GOT3 (cell line): ENCODE measurements at regions not wholly inside any gene's neighbourhood (a gene's known extent, or its start where the extent isn't known, plus 50 kb on each side); places are given as distances from the start of the nearest gene placed in this dataset.

Experiments used
- DNase-seq: peaks from one replicate; lab custom pipeline; 2025; ENCODE audit warnings: mixed read lengths; lab: John Stamatoyannopoulos, UW

GRCh38 chr5:3654515-3654914, 58.9 kb downstream of the IRX1 start:
- DNase-seq: no peak

- DNase-seq: no peak
These were observed 61.2 kb downstream of the IRX1 start for GRCh38 chr5:3656803-3657202.

GRCh38 chr5:3657364-3658022, 61.9 kb downstream of the IRX1 start:
- DNase-seq: no peak

- no peak for DNase-seq
These were observed 63.3 kb downstream of the IRX1 start for GRCh38 chr5:3658929-3659328.

GRCh38 chr5:3659907-3660306, 64.3 kb downstream of the IRX1 start:
- no peak for DNase-seq

- DNase-seq: no peak
These were observed 65.0 kb downstream of the IRX1 start for GRCh38 chr5:3660630-3661029.

GRCh38 chr5:3661755-3662296, 66.2 kb downstream of the IRX1 start:
- DNase-seq: no peak

GRCh38 chr5:3662344-3662743, 66.7 kb downstream of the IRX1 start:
- no peak for DNase-seq

GRCh38 chr5:3671337-3671736, 75.7 kb downstream of the IRX1 start:
- no peak for DNase-seq

GRCh38 chr5:3678801-3679200, 83.2 kb downstream of the IRX1 start:
- DNase-seq: no peak

- no peak for DNase-seq
These were observed 85.2 kb downstream of the IRX1 start for GRCh38 chr5:3680821-3681220.

- no peak for DNase-seq
These were observed 88.5 kb downstream of the IRX1 start for GRCh38 chr5:3684118-3684517.

GRCh38 chr5:3684771-3685354, 89.2 kb downstream of the IRX1 start:
- DNase-seq: no peak

- DNase-seq: no peak
These were observed 99.2 kb downstream of the IRX1 start for GRCh38 chr5:3694819-3695218.

- DNase-seq: no peak
These were observed 100.2 kb downstream of the IRX1 start for GRCh38 chr5:3695818-3696217.

GRCh38 chr5:3698412-3698811, 102.8 kb downstream of the IRX1 start:
- no peak for DNase-seq

- no peak for DNase-seq
These were observed 106.1 kb downstream of the IRX1 start for GRCh38 chr5:3701694-3702093.

GRCh38 chr5:3704661-3705060, 109.0 kb downstream of the IRX1 start:
- no peak for DNase-seq

- no peak for DNase-seq
These were observed 113.6 kb downstream of the IRX1 start for GRCh38 chr5:3709068-3709716.

GRCh38 chr5:3709717-3710348, 114.2 kb downstream of the IRX1 start:
- DNase-seq: no peak

GRCh38 chr5:3715062-3715461, 119.4 kb downstream of the IRX1 start:
- DNase-seq: no peak

GRCh38 chr5:3729631-3730030, 134.0 kb downstream of the IRX1 start:
- no peak for DNase-seq

GRCh38 chr5:3734632-3735031, 139.0 kb downstream of the IRX1 start:
- no peak for DNase-seq
